GM12892 (cell line): ENCODE measurements at regions not wholly inside any gene's neighbourhood (a gene's known extent, or its start where the extent isn't known, plus 50 kb on each side); places are given as distances from the start of the nearest gene placed in this dataset.
A peak's percentile ranks its signal among the peaks of the same experiment; 100 is the strongest.

ENCODE experiments used
- DNase-seq: peaks from one replicate; pipeline ENCODE4 v3.0.0; 2011; ENCODE audit not compliant: insufficient read length
- FAIRE-seq: peaks from 2 replicates; lab custom pipeline; 2011; peaks lifted over from hg19 to GRCh38; lab: Jason Lieb, UNC
- POLR2A ChIP-seq: IDR thresholded peaks from 2 replicates; pipeline ENCODE4 v1.6.1; 2011; ENCODE audit warnings: low read depth, low read length, control low read depth
- POLR2AphosphoS5 ChIP-seq: IDR thresholded peaks from 2 replicates; pipeline ENCODE4 v1.6.1; 2011; ENCODE audit warnings: low read depth, low read length, control low read depth
- TAF1 ChIP-seq: IDR thresholded peaks from 2 replicates; pipeline ENCODE4 v1.6.1; 2011; ENCODE audit warnings: low read depth, mild to moderate bottlenecking, control low read depth, low read length, borderline replicate concordance

- DNase-seq (no peak), FAIRE-seq (no peak)
- TF ChIP-seq TAF1 (no peak), POLR2A (no peak), POLR2AphosphoS5 (no peak)
Measured at GRCh38 chr12:124717318-124717717, 146.3 kb downstream of the SCARB1 start.

GRCh38 chr12:124716208-124717130 lies 147.2 kb downstream of the SCARB1 start:
- no peak for FAIRE-seq
- no peak for DNase-seq
- TF ChIP-seq POLR2A (no peak), TAF1 (no peak), POLR2AphosphoS5 (no peak)

- FAIRE-seq = no peak
- DNase-seq = no peak
- no peak for TF ChIP-seq POLR2AphosphoS5
- TF ChIP-seq TAF1 = no peak
- no peak for TF ChIP-seq POLR2A
Measured at GRCh38 chr12:124715121-124715990, 147.9 kb upstream of the NCOR2 start.

- FAIRE-seq (peak; percentile 99), DNase-seq (no peak)
- no peak for TF ChIP-seq POLR2A
- no peak for TF ChIP-seq TAF1
- TF ChIP-seq POLR2AphosphoS5 = no peak
Measured at GRCh38 chr12:124713436-124714082, 146.1 kb upstream of the NCOR2 start.

- FAIRE-seq = no peak
- TF ChIP-seq POLR2A (no peak), POLR2AphosphoS5 (no peak)
- no peak for DNase-seq
Measured at GRCh38 chr12:124713041-124713435, 145.6 kb upstream of the NCOR2 start.

- TF ChIP-seq POLR2AphosphoS5 = no peak
- no peak for TF ChIP-seq TAF1
- TF ChIP-seq POLR2A = no peak
- no peak for FAIRE-seq
- no peak for DNase-seq
Measured at GRCh38 chr12:124711344-124711743, 143.9 kb upstream of the NCOR2 start.

GRCh38 chr12:124709722-124710687 lies 142.6 kb upstream of the NCOR2 start:
- no peak for DNase-seq
- TF ChIP-seq POLR2AphosphoS5 = no peak
- no peak for TF ChIP-seq POLR2A
- TF ChIP-seq TAF1 = no peak
- FAIRE-seq = no peak

- no peak for TF ChIP-seq TAF1
- no peak for TF ChIP-seq POLR2A
- no peak for TF ChIP-seq POLR2AphosphoS5
- no peak for DNase-seq
- no peak for FAIRE-seq
Measured at GRCh38 chr12:124707316-124707715, 139.9 kb upstream of the NCOR2 start.

GRCh38 chr12:124706363-124706762 lies 139.0 kb upstream of the NCOR2 start:
- FAIRE-seq (no peak), DNase-seq (no peak)
- TF ChIP-seq POLR2AphosphoS5 = no peak
- TF ChIP-seq POLR2A = no peak
- TF ChIP-seq TAF1 = no peak

GRCh38 chr12:124705545-124706138 lies 138.2 kb upstream of the NCOR2 start:
- TF ChIP-seq TAF1 = no peak
- TF ChIP-seq POLR2A = no peak
- no peak for TF ChIP-seq POLR2AphosphoS5
- FAIRE-seq (no peak), DNase-seq (no peak)
